Stimulated activated CD4-positive, alpha-beta T cell treated with anti-CD3 and anti-CD28 coated beads, TNF-alpha, amount 100 ng/mL, for 4 hours (primary cell): ENCODE measurements at regions not wholly inside any gene's neighbourhood (a gene's known extent, or its start where the extent isn't known, plus 50 kb on each side); places are given as distances from the start of the nearest gene placed in this dataset.

Experiments
- DNase-seq, 3 experiments: peaks; one replicate each; pipeline ENCODE4 v3.0.0-alpha.2; 2020; ENCODE audit warnings: low read depth in 3 of 3

DNA sequence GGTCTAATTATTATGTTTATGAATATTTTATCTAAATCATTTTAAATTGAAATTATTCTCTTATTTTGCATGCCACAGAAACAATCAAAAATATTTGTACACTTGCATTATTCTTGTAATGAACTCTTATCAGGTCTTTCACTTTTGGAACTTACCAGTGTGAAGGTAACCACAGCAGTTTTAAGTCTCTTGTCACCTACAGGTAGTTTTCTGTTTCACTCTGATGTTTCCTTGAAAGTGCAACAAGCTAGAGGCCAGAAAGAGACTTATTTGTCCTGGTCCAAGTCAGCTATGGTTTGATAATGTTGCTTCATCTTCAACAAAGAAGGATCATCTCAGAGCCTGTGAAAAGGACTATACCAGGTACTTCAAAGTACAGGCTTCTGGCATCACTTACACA lies 133.4 kb upstream of the NBEA start:
- DNase-seq, result no peak

DNA sequence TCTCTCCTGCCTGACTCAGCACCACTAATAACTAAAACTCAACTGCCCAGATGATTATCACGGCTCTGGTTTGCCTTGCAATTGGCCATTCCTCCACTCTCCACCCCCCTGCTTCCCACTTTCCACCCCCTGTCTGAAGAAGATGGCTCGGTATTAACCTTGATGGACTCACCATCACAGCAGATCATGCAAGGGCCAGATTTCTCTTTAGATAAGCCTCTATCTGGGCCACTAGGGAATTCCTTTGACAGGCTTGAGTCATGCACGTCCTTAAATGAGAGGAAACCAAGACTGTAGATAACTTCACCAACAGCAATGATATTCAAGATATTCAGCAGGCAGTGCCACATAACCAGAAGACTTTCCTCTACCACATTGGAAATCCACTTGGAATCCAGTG lies 131.1 kb upstream of the NBEA start:
- no peak for DNase-seq

DNA sequence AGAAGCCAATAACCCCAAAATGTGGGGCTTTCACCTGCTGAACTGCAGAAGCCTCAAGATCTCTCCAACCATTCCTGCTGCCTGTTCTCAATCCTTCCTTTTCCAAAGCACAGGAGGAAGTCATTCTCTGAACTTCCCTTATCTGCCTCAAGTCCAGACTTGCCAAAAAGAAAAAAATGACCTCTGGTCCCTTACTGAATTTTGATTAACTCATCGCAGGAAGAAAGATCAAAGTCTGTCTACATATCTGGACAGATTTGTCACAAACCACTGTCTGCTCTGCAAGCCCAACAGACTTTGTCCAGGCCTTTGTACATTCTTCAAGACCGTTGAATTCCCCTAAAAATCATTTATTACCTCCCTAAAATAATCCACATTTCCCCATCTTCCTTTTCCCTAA lies 126.5 kb upstream of the NBEA start:
- DNase-seq, result no peak

DNA sequence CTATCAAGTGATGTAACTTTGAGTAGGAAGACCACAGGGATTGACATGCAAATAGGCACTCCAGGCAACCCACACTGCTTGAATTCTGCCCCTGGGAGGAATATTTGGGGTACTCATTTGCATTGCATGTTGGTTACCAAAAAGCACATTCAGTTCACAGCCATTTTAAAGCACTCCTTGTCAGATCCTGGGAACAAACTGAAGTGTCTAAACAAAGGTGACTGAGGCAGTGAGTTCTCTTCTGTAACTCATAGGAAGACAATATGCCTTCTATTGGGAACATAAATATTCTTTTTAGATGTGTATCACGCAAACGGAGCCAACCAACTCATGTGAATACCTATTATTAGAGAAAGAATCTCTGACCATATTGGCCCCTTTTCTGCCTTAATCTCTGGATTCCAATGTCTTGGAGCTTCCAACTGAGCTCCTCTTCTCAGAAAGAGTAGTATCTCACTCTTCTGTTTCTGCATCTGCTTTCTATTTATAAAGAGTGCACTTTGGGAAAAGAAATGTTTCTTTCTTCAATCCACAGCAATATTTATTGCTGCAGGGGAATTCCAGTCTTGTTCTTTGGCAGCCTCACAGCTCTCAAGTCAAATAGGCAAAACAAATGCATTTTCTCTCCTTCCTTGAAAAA lies 125.7 kb upstream of the NBEA start:
- no peak for DNase-seq

DNA sequence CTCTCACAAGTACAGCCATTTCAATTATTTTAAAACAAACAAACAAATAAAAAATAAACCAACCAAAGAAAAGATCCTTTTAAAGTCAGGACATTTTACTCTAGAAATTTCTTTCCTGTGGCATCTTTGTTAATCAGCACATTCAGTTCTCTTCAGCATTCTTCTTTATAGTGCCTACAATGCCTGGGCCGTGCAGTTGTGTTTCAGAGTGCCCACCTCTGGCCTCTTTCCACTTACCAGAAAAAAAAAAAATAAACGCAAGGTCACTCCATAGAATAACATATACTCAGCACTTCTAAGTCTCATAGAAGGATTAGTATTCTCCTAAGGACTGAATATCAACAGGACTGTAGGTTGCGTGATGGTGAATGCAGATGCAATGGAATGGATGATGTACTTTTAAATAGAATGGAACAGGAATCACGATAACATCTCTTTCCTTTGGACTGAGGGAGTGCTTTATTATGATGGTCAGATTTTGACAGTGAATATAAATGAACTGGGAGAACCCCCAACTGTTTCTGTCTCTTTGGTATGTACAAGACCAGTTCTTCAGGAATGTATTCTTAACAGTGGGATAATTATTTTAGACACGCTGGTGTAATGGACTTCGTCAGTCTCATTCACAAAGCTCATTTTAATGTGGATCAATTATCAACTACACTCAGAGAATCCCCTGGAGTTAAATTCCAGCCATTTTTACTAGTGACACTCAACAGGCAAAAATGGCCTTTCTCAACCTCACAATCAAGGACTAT lies 125.0 kb upstream of the NBEA start:
- no peak for DNase-seq

DNA sequence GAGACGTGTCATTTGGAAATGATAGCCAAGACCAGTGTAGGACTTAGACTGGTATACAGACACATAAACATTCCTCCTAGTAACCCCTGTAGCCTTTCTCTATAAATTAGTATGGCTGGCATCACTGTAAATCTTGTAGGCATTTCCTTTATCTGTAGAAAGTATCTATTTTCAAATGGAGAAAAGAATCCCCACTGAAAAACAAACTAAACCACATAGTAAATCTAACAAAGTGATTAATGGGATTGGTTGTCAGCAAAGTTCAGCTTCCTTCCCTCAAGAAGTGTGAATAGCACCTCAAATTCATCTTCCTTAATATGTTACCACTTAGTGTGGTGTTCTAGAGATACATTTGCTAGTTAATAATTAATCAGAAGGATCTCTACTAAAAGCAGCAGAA lies 119.4 kb upstream of the NBEA start:
- no peak for DNase-seq

DNA sequence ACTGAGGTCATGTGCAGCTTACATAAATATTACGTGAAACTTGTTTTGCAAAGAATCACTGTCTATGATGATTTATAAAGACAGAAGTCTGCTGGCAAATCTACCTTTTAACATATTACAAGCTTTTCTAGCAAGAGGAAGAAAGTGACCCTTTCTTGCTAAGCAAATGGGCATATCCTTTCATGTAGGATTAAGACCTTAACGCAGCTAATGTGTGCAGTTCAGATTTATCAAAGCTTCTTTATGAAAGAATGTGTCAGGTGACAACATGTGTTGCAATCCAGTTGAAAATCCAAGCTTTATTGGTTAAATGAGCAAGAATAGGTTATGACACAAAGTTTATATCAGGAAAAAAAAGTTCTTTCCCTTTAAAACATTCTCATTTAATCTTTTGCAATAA lies 115.6 kb upstream of the NBEA start:
- DNase-seq, result no peak

DNA sequence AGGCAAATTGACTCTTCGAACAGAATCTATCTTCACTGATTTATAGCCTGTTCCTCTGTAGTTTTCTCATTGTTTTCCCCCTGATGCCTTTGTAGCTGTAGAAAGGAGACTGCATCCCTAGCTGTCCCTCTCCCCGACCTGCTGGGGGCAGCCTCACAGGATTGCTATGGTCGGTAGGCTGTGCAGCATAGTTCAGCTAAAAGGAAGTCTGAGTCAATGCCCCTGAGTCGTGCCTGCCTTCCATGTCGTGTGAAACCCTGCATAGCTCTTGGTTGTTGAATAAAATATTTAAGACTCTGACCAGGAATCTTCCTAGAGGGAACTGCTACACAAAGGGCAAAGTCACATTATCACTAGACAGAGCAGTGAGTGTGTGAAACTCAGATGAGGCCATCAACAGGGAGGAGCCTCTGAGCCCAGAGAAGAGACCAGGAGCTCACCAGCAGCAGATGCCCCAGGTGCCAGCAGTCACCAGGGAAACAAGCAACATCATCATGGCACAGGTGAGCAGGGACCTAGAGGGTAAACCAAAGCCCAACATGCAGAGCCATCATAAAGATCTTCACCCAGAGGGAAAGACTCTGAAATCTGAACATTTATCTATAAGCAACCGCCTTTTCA lies 108.4 kb upstream of the NBEA start:
- no peak for DNase-seq

DNA sequence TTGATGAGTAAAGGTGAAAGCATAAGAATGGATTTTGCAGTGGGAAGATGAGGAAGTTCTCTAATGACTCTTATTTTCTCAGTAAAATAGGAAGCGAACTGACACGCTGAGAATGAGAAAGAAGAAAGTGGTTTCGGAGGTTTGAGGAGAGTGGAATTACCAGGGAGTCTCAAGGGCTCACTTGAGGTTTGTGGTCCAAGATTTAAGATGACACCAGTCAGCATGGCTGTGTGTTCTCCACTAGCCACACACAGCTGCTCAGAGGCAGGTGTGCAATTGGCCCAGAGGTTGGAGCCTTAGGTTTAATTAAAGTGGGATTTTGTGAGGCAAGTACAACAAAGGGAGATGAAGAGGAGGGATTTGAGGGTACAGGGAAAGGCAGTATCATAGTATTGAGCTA lies 99.6 kb upstream of the NBEA start:
- no peak for DNase-seq

DNA sequence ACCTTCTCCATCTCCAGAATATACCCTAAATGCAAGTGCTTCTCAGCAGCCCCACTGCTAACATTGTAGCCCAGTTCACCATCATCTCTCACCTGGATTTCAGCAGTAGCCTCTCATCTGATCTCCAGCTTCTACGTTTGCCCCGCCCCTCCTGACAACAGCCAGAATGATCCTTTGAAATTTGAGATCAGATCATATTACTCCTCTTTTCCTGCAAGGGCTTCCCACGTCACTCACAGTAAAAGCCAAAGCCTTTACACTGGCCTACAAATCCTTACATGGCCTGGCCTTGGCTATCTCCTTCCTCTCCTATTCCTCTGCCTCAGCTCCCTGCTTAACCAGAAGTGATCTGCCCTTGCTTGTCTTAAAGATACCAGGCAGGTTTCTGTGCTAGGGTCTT lies 94.3 kb upstream of the NBEA start:
- DNase-seq, result no peak

DNA sequence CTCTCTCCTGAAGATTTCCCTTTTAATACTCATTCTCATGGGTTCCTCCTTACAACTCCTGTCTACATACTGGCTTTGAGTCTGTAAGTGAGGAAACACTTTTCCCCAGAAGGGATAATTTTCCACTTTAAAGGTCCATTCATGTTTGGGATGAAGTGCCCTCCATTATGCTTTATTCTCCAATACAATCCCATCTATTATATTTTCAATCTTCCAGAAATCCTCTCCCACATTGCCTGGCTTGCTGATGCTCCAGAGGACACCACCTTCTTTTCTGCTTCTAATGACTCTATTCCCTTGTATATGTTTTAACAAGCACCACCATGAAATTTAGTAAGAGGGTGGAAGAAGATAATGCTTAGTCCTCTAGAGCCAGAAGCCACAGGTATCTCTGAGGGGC lies 92.7 kb upstream of the NBEA start:
- DNase-seq, result no peak

DNA sequence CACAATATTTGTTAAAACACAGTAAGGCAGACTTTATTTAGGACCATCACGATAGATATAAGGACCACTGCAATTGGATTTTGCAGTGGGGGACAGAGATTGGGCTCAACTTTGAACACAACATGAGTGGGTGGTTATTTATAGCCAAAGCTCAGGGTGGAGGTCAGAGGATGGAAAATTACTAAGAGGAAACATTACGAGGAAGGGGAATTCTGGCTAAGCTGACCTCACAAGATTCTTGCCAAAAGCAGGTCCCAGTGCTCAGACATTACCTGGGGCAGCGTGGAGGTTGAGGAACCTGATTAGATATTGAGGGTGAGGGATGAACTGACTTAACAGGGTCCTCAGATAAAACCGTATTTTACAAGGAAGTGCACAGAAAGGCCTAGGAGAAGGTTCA lies 88.9 kb upstream of the NBEA start:
- DNase-seq, result no peak

DNA sequence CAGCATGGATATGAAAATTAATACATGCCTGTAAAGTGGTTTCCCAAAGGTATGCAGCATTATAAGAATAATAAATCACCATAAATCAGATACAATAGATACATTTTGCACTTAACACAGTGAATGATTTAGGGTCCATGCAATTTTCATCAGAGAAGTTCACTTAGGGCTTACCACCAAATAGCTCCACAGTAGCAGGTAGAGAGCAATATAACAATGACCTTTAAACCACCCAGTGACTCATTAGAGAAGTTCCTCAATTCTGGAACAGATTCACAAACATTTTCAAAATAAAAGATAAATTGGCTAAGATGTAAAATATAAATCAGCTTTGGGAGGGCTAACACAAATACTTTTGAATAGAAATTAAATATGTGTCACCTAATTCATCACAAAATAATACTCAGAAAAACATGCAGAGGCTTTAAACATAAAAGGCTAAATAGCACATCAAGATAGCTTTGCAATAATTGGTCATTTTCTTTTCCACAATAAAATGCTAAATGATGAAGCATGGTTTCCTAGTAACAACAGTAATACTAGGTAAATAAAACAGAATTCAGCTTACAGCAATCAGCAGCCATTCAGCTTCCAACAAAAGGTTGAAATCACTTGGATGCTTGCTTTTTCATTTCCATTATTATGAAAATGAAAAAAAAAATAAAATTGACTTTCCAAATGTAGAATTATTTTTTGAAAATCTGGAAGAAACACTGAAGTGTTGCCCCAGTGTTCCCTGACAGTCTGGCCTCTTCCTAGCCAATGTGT lies 84.3 kb upstream of the NBEA start:
- DNase-seq, result no peak

DNA sequence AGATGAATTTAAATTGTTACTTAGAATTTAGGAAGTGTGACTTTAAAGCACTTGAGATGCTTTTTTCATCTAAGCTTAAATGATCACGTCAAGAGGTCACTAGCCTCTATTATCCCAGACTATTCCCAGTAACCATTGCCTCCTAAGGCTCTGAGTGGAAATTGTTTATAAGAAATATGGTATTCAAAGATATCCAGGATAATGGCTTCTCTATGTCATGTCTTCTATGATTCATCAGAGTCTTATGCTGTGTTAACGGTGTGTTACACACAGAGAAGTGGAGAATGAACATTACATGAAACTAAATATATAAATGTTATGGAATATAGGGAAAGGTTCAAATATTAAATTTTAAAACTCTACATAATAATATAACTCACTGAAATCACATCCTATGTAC lies 79.8 kb upstream of the NBEA start:
- no peak for DNase-seq

DNA sequence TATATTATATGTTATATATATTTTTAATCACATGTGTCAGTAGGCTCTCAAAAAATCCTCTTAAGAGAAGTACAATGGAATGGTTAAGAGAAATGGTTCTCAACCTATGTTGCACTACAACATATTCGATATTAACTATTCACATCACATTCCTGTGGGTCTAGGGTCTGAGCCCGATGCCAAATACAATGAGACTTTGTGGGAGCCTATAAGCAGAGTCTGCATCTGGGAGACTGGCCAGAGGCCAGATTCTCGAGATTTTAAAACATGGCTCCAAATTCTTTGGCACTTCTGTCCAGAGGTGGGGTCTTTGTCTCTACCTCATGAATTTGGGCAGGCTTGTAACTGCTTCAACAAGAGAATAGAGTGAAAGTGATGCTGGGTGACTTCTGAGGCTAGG lies 79.4 kb upstream of the NBEA start:
- no peak for DNase-seq

DNA sequence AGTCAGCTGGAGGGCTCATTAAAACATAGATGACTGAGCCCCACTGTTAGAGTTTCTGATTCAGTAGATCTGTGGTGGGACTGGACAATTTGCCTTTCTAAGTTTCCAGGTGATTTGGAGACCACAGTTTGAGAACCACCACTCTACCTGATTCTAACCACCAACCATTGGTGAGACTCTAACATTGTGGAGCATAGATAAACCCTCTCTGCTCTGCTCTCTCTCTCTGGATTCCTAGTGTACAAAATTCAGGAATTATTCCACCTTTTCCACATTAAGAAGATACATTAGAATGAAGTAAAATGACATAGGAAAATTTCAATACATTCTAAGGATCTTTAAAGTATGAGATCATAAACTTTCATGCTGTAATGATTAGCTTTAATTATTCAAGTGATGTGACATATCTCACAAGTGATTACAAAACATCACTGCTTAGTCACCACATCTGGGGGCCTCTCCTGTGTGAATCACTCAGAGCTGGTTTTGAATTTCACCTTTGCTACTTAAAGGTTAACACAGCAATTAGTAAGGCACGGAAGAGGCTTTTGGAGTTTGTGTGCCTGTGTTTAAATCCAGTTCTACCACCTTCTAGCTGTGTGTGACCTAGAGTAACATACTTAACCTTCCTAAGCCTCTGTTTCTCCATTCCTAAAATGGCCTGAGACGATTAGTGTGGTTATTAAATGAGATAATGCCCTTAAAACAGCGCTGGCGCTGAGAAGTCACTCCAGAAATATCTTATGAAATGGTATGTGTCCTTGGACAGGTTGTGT lies 78.5 kb upstream of the NBEA start:
- no peak for DNase-seq

DNA sequence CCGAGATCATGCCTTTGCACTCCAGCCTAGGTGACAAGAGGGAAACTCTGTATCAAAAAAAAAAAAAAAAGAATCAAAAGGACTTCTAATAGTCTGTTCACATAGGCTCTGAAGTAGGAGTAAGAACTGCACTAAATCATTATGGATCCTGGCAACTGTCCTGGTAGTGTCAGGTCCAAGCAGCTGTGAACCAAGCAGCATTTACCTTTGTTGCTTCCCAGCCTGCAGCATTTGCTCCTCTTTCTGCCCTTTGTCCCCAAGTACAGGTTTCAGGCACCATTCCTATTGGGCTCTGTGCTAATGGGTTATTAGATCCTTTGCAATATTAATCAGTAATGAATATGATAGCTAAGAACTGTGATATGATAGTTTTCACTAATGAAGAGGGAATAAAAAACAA lies 77.4 kb upstream of the NBEA start:
- no peak for DNase-seq

DNA sequence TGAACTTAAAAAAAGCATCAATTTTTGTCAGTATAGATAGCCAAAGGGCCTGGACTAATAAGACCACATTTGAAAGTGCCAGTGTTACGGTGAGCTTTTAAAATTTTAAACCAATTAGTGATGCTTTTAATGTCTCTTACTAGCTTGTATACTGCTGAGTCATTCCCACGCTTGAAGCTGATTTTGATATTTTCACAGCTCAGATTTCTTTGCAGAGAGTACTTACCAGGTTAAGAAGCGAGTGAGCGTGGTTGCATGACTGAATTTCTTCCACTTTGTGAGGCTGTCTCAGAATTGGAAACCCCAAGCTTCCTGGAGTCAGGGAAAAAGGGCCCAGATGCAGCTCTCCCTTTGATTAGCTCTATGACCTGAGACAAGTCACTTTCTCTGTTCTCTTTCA lies 74.5 kb upstream of the NBEA start:
- no peak for DNase-seq

DNA sequence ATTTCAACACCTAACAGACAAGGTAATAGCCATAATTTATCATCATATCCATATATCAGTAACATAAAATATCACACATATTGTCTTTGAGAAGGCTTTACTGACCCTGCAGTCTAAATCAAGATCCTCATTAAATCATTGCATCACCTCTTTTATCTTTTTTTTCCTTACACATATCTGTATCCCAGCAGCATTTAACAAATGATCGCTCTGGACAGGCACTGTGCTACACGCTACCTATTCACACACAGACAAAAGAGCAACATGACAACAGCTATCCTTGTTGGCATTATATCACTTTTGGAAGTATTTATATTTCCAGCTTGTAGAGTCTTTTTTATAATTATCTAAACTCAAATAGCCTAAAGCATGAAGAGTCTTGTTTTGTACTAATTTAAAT lies 73.3 kb upstream of the NBEA start:
- no peak for DNase-seq

DNA sequence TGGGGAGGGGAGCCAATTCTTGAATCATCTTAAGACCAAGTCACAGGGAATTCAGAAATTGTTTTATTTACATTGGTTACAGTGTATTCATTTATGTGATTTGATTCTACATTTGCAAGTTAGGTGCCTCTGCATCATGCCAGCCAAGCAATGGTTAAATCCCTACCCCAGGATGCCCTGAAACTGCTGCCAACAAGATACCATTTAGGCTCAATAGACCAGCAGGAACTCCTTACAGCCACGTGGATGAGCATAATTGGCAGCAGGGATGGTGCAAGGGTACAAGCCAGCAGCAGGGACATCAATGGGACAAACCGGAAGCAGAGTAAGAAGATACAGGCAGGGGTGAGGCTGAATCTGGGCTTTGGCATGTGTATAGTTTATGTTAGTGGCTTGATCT lies 72.4 kb upstream of the NBEA start:
- DNase-seq, result no peak

DNA sequence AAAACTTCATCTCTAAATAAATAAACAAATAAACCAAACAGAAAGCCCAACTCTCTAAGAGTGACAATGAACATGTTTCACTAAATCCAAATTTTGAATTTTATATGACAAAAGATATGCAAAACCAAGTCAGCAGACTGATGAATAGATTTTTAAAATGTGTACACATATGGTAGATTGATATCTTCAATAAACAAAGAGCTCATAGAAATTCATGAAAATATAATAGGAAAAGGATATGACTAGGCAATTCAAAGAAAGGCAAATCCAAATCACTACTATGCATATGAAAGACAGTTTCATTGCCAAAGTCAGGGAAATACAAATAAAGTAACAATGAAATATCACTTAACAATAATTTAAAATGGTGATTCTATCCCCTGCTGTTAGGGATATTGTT lies 63.7 kb upstream of the NBEA start:
- no peak for DNase-seq

DNA sequence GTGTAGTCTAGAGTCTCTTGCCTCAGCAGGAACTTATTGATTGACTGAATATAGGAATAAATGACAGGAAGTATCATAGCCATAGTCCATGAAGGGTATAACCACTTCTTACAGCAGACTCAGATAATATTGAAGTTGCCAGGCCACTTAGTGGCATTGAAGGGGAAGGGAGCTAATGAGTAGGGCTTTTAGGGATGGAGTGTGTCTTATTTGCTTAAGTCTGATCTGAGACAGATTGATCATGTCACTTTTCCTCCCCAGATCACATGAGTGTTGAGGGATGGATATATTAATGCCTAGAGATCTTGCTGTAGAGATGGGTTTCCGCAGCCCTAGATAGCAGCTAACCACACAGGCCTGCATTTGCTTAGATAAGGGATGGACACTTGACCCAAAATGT lies 62.2 kb upstream of the NBEA start:
- no peak for DNase-seq
